Limb (tissue), 2 donors: ENCODE measurements at regions not wholly inside any gene's neighbourhood (a gene's known extent, or its start where the extent isn't known, plus 50 kb on each side); places are given as distances from the start of the nearest gene placed in this dataset.
"Not testable (repeated sequence)": the region's sequence is repeated elsewhere in the genome, so short reads cannot be mapped to it uniquely, and the experiment has no call there.

Experiments
- DNase-seq, 2 donors: peaks; one replicate each; pipeline ENCODE4 v3.0.0-alpha.2; 2016; ENCODE audit errors: extremely low spot score in 2 of 2

GRCh38 chr5:110869927-110870326 is 131.1 kb downstream of the SLC25A46 start:
- DNase-seq = no peak

GRCh38 chr5:110872200-110872599 is 133.4 kb downstream of the SLC25A46 start:
- DNase-seq = no peak

DNA sequence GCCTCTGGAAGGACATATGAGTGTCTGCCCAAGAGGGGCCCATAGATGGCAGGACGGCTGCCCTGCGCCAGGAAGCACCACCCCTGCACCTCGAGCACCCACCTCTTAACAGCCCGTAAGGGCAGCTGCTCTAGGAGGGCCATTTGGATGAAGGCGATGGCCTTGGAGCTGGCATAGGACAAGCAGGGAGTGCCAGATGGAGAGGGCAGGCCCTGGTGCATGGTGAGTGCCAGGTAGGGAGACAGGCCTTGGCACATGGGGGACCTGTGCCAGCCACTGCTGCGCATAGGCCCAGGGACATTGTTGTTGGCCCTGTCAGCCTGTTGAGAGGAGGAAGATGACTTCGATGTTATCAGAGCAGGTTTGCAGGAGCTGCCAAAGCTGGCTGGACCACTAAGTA is 134.2 kb downstream of the SLC25A46 start:
- no peak for DNase-seq

DNA sequence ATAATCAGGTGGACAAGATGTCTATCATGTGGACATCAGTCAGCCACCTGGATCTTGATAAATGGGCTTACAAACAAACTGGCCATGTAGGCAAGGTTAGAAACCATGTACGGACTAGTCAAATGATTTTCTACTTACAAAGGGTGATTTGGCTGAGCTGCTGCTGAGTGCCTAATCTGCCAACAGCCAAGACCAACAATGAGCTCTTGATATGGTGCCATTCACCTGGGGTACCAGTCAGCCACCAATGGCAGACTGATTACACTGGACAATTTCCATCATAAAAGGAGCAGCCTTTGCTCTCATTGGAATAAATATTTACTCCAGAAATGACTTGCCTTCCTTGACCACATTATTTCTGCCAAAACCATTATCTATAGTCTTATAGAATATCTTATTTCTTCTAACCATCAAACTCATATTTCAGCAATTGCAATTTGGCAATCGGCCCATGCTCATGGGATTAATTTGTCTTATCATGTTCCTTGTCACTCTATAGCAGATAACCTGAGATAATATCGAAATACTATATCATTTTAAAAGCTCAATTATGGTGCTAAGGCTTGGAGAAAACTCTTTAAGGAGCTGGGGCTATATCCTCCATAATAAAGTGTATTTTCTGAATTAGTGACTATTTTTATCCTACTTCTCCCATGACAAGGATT is 135.1 kb downstream of the SLC25A46 start:
- DNase-seq = no peak

GRCh38 chr5:110875115-110875514 is 136.3 kb downstream of the SLC25A46 start:
- not testable (repeated sequence) for DNase-seq

- DNase-seq = no peak
Observed at GRCh38 chr5:110878115-110878514, 139.3 kb downstream of the SLC25A46 start.

GRCh38 chr5:110879675-110880074 is 140.9 kb downstream of the SLC25A46 start:
- no peak for DNase-seq

GRCh38 chr5:110880413-110880812 is 141.6 kb downstream of the SLC25A46 start:
- peak in 1 of 2 donors; percentile 32 for DNase-seq

- DNase-seq = no peak
Observed at GRCh38 chr5:110884005-110884404, 145.2 kb downstream of the SLC25A46 start.

DNA sequence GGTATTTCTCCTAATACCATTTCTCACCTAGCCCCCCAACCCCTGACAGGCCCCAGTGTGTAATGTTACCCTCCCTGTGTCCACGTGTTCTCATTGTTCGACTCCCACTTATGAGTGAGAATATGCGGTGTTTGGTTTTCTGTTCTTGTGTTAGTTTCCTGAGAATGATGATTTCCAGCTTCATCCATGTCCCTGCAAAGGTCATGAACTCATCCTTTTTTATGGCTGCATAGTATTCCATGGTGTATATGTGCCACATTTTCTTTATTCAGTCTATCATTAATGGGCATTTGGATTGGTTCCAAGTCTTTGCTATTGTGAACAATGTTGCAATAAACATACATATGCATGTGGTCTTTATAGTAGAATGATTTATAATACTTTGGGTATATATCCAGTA is 148.4 kb downstream of the SLC25A46 start:
- not testable (repeated sequence) for DNase-seq

DNA sequence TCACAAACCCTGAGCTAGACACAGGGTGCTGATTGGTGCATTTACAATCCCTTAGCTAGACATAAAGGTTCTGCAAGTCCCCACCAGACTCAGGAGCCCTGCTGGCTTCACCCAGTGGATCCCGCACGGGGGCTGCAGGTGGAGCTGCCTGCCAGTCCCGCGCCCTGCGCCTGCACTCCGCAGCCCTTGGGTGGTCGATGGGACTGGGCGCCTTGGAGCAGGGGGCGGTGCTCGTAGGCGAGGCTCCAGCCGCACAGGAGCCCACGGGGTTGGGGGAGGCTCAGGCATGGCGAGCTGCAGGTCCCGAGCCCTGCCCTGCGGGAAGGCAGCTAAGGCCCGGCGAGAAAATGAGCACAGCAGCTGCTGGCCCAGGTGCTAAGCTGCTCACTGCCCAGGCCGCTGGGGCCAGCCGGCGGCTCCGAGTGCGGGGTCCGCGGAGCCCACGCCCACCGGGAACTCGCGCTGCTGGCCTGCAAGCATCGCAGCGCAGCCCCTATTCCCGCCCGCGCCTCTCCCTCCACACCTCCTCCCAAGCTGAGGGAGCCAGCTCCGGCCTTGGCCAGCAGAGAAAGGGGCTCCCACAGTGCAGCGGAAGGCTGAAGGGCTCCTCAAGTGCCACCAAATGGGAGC is 155.2 kb downstream of the SLC25A46 start:
- peak in 1 of 2 donors; percentile 27 for DNase-seq

- no peak for DNase-seq
Observed at GRCh38 chr5:110894805-110895204, 156.0 kb downstream of the SLC25A46 start.

DNA sequence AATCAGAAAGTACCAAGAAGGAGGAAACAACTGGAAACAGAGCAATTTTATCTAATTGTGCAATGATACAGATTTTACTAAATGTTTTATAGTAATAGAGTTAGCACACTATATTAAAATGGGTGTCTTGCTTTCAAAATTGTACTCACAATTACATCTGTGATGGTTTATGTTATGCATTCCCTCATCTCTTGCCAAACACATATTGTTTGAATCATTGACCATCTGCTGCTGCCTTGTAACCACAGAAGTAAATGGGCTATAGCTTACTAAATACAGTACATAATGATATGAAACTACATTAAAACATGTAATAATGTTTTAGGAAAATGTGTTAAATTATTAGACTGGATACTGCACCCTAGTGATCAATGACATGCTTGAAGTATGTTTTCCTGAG is 158.1 kb downstream of the SLC25A46 start:
- DNase-seq = peak in 1 of 2 donors; percentile 22

DNA sequence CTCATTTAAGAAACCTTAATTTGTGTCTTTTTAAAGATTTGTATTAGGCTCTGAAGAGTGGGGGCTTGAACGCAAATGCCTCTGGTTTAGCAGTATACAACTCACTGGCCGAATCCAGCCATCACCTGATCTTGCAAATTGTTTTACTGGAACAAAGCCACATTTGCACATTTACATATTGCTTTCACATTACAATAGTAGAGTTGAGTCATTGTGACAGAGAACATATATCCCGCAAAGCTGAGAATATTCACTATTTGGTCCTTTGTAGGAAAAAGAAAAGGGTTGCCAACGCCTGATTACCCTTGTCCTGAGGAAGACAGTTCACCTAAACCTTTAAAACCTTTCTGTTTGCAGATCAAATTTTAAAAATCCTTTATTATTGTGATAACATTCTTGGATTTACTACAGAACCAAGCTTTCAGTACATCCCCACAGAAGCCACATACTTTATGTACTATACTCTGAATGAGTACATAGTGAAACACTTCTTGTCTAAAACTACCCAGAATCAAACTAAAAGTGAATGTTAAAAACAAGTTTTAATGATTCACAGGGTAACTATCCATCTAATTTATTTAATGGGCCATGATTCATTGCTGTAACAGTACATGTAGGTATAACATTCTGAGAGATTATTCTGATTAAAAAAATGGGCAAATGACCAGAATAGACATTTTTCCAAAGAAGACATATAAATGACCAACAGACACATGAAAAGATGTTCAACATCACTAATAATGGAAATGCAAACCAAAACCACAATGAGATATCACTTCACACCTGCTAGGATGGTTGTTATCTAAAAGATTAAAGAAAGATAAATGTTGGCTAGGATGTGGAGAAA is 161.0 kb downstream of the SLC25A46 start:
- DNase-seq = no peak

GRCh38 chr5:110900829-110901228 is 162.0 kb downstream of the SLC25A46 start:
- no peak for DNase-seq

GRCh38 chr5:110903966-110904365 is 165.2 kb downstream of the SLC25A46 start:
- DNase-seq = no peak

GRCh38 chr5:110908848-110909247 is 162.7 kb upstream of the TSLP start:
- DNase-seq = no peak

- DNase-seq = no peak
Observed at GRCh38 chr5:110909415-110909814, 162.1 kb upstream of the TSLP start.

- no peak for DNase-seq
Observed at GRCh38 chr5:110909950-110910349, 161.6 kb upstream of the TSLP start.

- no peak for DNase-seq
Observed at GRCh38 chr5:110913221-110913620, 158.3 kb upstream of the TSLP start.

DNA sequence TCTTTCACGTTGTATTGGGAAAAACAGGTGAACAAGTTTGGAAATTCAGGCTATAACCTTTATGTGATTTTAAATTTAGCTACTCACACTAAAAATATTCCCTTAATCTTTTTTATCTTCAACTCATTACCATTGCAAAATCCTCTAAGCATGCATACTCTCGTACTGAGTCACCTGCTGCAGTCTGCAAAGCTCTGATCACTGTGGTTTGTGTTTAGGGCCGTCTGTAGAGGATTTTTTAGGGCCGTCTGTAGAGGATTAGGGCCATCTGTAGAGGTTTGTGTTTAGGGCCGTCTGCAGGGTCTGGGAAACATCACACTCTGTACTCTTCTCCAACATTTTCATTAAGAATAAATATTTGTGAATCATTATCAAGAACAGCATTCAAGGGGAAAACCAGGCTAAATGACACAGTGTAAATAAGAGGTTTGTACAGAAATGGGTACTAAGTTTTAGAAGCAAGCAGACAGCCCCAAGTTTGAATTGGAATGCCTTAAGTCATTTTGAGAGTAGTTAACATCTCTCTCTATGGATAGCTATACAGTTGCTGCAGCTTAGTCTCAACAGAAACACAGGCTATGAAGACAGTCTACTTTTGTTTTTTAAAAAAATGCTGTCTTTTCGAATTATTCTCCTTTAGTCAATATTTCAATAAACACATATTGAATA is 155.0 kb upstream of the TSLP start:
- no peak for DNase-seq
